ENCODE measurements at regions not wholly inside any gene's neighbourhood (a gene's known extent, or its start where the extent isn't known, plus 50 kb on each side); places are given as distances from the start of the nearest gene placed in this dataset.

GRCh38 chr11:41971592-41971991 is 512.1 kb upstream of the LRRC4C start:
- TF ChIP-seq CTCF (conservative IDR thresholded peaks at IDR 0.05 in 1 of 2, IDR thresholded peaks at IDR 0.05 in 1 of 2; ENCODE audit: low read depth in 1 of 2, low read length in 2 of 2) (no peak), EZH2 (IDR thresholded peaks at IDR 0.05; ENCODE audit: low read length, missing control alignments) (no peak)
